Posterior cingulate gyrus (tissue), 11 donors: ENCODE measurements at regions not wholly inside any gene's neighbourhood (a gene's known extent, or its start where the extent isn't known, plus 50 kb on each side); places are given as distances from the start of the nearest gene placed in this dataset.

Experiments used
- DNase-seq, 10 donors: peaks; one replicate each; pipeline versions ENCODE4 v3.0.0 to v3.0.0-alpha.2; 2020 to 2021; ENCODE audit warnings: mixed read lengths in 3 of 10
- intact Hi-C: fragments of 100-400 bp; cut with DNase I; formaldehyde crosslinking; loops from one replicate; pipeline ENCODE4 v1.15.1; 2023

DNA sequence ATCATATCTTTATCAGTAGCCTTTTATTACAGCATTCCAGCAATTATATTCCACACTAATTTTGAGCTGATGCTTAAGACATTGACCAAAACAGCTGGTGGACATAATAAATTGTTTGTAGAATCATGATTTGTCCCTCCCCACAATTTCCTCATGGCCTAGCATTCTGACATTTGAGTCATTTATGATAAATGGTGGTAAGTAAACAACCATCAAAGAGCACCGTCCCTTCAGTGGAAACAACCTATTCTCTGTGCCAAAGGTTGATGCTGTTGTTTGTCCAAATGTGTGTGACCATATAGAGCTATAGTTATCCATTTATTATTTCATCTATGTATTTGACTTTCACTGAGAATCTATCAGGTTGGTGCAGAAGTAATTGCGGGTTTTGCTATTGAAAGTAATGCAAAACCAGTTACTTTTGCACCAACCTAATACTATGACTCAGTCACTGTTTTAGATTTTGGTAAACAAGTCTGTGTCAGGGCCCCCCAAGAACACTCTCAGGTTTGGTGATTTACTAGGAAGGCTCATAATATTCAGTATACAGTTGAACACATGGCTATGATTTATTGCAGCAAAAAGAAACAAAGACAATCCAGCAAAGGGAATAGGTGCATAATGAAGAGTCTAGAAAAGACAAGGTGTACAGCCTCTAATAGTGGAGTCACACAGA is 608.7 kb upstream of the REG3G start:
- DNase-seq = no peak
- intact Hi-C loops = no loop called here

DNA sequence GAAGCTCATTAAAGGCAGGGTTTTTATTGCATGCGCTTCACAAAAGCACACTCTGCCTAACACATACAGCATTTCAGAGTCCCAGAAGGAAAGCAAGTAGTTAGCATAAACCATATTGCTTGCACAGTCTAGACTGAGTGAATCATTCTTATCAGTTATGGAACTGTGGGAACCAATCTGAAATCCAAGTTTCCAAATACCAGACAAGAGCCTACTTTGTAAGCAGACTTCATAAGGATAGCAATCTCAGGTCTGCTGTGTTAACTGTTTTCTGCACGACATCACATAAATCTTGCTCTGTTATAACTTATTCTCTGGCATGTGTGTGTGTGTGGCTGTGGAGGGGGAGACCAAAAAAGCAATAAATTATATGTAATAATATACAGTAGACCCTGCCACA is 608.1 kb upstream of the REG3G start:
- DNase-seq = no peak
- intact Hi-C loops = no loop called here

DNA sequence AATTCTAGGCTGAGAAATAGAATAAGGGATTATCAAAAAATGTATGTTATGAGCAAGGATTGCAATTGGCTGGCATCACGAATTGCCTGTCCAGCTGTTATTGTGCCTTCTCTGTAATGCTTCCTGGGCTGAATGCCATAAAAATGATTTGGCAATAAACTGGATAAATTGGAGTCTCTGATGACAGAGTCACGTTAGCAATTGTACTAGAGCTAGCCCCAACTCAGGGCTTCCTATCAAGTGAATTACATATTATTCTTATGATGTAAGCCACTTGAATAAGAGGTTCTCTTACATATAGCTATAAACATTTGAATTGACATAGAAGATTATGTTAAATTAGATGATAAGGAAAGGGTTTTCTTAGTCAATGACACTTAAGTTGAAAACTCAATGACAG is 607.5 kb upstream of the REG3G start:
- intact Hi-C loops = no loop called here
- DNase-seq = no peak

DNA sequence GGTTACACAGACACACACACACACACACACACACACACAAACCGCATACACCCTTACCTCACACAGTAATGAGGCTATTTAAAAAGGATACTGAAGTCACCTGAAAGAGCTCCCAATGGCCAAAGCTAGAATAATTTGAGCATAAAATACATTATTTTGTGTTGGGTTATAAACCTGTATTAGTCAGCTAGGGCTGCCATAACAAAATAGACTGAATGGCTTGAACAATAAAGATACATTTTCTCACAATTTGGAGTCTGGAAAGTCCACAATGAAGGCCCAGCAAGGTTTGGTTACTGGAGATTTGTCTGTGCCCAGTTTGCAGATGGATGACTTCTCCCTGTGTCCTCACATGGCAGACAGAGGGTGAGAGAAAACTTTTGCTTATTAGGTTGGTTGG is 605.4 kb upstream of the REG3G start:
- DNase-seq = no peak
- intact Hi-C loops = no loop called here

DNA sequence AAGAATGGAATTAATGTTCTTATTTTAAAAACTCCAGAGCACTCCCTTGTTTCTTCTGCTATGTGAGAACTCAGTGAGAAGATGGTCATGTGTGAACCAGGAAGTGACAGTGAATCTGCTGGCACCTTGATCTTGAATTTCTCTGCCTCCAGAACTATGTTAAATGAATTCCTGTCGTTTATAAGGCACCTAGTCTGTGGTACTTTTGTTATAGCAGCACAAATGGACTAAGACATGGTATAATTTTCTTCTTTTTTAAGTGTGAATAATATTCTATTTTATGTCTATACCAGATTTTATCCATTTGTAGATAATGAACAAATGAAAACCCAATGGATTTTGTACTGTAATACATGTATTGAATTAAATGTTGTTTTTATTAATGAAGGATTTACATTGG is 601.9 kb upstream of the REG3G start:
- intact Hi-C loops = no loop called here
- DNase-seq = no peak

DNA sequence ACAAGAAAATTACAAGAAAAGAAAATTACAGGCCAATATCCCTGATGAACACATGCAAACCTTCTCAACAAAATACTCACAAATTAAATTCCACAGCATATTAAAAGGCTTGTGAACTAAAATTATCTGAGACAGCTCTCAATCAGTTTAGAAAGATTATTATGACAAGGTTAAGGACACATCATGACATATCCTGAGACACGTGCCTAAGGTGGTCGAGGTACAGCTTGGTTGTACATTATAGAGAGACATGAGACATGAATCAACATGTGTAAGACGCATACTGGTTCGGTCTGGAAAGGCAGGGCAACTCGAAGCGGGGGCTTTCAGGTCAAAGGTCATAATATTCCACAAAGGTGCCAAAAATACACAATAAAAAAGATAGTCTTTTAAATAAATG is 598.3 kb upstream of the REG3G start:
- intact Hi-C loops = no loop called here

DNA sequence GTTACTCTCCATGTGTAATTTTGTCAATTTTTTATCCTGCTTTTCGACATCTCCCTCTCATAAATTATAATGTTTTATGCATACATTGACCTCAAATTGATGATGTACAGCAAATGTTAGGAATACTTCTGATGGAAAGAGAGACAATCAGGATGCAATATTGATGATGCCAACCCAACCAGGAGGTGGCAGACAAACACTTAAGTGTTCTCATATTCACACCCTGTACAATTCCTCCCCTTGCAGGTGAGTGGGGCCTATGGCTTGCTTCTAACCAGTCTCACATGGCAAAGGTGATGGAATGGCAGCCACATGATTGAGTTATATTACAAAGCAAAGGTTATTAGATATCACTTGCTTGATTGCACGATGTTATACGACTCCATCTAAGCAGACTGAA is 594.3 kb upstream of the REG3G start:
- no peak for DNase-seq
- intact Hi-C loops = no loop called here

More for the DNA sequence above, 598.3 kb upstream of the REG3G start:
- no peak for DNase-seq

DNA sequence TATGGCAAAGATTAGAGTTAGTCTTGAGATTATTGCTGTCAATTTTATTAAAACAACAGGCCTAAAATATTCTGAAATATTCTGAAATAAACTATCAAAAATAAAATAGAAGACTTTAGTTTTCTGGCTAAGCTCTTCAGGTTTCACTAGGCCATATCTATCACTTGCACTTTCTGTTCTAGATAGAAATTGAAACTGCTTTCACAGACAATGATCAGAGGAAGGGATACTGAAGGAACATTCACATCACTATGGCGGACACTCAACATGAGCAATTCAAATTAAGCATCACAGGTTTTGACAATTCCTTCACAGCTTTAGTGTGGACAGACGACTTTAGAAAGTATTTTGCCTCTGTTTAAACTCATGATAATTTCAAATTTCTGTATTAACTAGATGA is 586.4 kb upstream of the REG3G start:
- intact Hi-C loops = no loop called here
- no peak for DNase-seq

DNA sequence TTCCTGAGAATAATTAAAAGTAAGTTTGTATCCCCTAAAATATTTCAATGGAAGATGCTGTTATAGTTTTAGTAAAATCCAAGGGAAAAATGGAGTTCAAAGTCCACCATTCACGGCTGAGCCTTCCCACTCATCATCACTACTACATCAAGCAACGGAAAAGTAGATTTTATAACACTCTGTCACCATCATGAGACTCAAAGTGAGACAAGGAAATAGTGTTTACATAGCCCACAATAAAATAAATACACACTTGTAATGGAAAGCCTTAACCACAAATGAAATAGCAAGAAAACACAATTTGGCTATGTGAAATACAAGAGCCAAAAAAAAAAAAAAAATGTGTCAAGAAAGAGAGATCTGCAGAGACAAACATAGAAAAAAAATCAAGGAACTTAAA is 569.9 kb upstream of the REG3G start:
- DNase-seq = no peak
- intact Hi-C loops = no loop called here

DNA sequence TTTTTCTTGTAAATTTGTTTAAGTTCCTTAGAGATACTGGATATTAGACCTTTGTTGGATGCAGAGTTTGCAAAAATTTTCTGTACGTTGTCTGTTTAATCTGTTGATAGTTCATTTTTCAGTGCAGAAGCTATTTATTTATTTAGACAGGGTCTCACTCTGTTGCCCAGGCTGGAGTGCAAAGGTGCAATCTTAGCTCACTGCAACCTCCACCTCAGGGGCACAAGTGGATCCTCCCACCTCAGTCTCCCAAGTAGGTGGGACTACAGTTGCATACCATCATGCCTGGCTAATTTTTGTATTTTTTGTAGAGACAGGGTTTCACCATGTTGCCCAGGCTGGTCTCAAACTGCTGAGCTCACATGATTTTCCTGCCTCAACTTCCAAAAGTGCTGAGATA is 568.2 kb upstream of the REG3G start:
- intact Hi-C loops = no loop called here
- DNase-seq = no peak

DNA sequence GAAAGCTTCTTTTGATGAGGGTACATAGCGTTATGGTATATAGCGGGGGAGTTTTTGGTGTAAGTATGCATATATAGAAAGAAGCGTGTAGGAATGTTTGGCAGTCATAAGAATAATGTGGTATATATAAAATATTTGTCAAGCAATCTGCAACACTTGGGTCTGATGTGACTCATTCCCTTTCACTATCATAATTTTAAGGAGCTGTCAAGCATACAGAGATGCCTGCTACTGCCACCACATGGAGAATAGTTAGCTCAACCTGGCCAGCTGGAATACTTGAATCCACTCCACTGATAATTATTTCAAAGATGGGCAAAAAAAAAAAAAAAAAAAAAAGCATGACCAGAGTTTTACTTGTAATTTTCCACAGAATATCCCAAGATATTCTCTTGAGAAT is 559.8 kb upstream of the REG3G start:
- intact Hi-C loops = no loop called here
- DNase-seq = no peak

DNA sequence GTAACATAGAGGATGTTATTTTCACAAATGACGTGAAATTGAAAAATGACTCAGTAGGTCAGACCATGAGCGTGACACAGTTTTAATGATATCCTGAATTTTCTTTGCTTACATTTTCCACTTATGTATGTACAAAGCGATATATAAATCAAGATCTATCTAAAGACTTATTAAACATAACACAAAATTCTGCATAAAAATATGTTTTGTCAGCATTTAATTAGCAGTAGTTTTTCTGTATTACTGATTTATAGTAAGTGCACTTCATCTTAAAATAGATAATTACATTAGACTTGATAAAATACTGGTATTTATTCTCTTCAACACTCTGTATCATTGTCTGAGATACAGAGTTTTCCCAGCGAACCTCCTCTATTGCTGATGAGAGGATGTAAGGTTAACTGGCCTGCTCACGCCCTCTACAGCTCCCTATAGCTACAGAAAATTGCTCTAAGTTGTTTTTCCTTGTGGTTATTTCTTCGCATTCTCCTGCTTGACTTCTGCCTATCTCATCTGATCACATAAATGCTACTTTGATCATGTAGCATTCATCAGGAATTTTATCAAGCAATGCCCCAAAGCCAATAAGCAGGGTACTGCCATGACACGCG is 548.8 kb upstream of the REG3G start:
- intact Hi-C loops = no loop called here
- no peak for DNase-seq

DNA sequence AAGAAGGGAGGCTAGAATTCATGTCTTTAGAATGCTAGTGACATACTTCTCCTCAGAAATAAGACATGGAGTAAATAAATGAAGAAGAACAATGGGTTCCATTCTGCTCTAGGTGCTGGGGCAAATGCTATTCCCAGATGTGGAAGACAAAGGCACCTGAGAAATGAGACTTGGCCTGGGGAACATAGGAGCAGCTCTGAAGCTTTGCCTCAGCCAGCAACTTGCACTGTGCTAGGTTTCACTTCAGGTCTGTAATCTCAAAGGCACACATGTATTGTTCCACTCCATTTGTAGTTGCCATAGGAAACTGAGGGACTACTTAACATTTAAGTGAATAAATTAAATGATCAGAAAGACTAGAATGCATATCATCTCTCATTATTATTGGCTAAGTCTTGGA is 538.9 kb upstream of the REG3G start:
- DNase-seq = peak in 1 of 10 donors; percentile 8
- intact Hi-C loops = no loop called here

DNA sequence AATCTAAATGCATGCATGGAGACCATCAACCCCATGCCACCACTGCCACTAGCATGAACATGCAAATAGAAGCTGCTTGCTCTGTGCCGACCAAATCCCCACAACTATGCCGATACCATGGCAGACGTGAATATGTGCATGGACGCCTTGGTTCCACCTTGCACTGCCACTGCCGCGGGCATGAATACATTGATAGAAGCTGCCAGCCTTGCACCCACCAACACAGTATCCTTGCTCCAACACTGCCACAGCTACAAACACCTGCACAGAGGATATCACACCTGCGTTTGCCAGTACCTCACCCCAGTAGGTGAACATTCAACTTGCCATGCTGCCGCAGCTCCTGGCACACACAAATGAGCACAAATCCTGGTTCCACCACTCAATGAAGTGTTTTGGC is 527.4 kb upstream of the REG3G start:
- DNase-seq = peak in 1 of 10 donors; percentile 44
- intact Hi-C loops = no loop called here

DNA sequence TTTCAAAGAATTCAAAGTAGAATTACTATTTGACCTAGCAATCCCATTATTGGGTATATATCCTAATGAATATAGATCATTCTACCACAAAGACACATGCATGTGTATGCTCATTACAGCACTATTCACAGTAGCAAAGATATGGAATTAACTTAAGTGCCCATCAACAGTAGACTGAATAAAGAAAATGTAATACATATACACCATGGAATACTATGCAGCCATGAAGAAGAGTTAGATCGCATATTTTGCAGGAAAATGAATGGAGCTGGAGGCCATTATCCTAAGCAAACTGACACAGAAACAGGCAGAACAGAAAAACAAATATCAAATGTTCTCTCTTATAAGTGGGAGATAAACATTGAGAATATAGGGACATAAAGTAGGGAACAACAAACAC is 519.2 kb upstream of the REG3G start:
- no peak for DNase-seq
- intact Hi-C loops = no loop called here

DNA sequence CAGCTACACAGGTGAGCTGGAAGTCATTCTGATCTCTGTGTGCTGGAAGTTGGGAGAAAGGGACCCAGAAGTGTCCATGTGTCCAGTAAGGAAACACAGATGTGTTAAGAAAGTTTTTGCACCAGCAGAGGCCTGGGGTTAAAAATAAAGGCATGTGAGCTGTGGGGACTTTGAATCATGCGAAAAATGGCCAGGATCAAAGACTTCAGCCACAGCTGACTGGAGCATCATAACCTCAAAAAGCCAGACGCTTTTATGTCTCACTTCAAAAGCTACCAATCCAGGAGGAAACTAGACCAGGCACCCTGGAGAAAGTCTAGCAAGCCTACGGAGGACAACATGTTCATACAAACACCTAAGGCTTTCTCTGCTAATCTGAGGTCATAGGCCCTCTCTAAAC is 503.6 kb upstream of the REG3G start:
- intact Hi-C loops = no loop called here
- no peak for DNase-seq

DNA sequence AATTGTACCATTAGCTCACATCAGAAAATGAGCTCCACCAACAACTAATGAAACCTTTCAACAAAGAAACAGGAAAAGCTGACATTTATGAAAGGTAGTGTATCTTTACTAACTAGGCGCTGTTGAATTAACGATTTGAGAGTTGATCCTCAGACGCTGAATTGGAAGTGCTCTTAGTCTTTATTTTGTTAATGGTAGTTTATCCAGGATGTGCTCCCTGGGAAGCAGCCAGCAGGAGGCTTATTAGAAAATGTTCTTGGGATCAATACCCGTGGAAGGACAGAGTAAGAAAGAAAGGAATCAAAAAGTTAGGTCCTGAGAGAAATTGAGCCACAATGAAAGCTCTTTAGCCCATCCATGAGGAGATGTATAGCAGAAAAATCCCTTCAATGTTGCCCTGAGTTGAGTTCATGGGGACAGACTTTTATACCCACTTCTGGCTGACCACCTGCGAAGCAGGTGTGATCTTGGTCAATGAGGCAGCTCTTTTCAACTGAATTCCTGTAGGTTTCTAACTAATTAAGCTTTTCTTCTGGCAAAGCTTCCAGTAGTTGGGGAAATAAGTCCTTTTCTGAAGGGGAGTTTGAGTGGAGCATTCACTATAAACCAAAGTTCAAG is 492.6 kb upstream of the REG3G start:
- DNase-seq = no peak
- intact Hi-C loops = no loop called here

DNA sequence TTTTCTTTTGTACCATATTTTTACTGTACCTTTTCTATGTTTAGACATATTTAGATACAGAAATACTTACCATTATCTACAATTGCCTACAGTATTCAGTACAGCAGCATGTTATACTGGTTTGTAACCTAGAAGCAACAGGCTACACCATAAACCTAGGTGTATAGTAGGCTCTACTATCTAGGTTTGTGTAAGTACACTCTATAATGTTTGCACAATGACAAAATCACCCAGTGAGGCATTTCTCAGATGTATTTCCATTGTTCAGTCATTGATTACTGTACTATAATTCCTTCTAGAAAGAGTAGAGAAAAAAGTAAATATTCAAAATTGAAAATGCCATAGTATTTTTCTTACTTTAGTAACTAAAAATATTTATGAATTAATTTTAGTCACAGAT is 490.1 kb upstream of the REG3G start:
- DNase-seq = no peak
- intact Hi-C loops = no loop called here

DNA sequence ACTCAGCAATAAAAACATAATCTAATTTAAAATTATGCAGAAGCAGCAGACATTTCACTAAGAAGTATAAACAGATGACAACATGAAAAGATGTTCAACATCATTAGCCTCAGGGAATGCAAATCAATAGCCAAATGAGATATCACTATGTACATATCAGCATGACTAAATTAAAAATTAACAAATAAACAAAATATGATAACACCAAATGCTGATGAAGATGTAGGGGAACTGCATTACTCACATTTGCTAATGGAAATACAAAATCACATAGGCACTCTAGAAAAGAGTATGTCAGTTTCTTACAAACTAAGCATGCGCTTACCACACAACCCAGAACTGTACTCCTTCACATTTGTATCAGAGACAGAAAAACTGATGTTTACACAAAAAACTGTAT is 487.2 kb upstream of the REG3G start:
- intact Hi-C loops = no loop called here
- no peak for DNase-seq

DNA sequence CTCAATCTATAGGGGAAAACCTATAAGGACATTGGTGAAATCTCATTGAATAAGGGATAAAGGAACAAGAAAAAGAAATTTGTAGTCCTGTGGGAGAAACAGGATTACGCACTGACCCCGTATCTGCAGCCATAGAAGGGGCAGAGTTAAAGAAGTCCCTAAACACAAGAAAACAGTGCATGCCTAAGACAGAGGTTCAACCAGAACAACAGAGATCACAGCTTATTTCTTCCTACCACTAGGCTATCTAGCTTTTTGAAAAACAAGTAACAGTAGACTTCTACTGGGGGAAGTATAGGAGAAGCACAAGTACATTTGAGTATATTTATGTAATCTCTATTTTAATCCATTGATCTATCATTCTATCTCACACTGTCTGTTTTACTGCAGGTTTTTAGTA is 485.2 kb upstream of the REG3G start:
- intact Hi-C loops = no loop called here
- DNase-seq = no peak

DNA sequence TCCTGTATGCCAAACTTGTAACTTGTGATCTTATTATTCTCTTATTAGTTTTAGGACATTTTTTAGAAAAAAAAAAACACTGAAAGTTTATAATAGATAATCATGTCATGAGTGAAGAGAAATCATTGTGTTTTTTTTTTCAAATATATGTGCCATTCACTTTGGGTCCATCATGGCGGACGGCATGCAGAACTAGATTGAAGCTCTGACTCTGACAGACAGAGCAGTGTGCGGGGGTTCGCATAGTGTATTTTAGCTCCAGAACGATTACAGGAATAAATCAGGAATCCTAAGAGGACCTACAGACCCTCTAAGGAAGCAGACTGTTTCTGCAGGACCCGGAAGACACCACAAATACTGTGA is 484.4 kb upstream of the REG3G start:
- no peak for DNase-seq
- intact Hi-C loops = no loop called here

DNA sequence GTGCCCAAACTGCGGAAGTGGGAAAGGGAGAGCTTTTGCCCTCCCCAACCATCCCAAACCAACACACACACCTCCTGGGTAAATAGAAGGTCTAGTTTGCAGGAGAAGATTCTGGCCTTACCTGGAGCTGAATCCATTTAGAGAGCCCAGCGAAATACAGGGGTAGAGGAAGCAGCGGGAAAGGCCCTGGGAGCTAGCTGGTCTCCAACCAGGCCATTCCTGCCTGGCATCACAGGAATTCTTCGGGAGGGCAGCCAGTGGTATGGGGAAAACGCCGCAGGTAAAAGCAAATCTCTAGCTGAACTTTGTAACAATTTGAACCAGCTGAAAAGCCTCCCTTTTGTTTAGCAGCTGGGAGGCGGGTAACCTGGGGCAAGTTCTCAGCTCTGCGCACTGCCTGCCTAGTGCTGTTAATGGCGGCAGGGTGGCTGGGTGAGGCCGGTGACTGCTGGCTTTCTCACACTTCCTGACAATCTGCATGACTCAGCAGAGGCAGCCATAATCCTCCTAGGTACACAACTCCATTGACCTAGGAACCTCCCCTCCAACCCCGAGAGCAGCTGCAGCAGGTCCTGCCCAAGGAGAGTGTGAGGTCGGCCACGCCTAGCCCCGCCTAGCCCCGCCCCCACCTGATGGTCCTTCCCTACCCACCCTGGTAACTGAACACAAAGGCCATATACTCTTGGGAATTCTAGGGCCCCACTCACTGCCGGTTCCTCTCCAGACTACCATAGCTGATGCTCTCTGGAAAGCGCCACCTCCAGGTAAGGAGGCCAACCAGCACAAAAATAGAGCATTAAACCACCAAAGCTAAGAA is 483.8 kb upstream of the REG3G start:
- intact Hi-C loops = no loop called here
- peak in 2 of 10 donors; percentile 19 to 56 for DNase-seq
